Fibroblast of villous mesenchyme (primary cell): ENCODE measurements at regions not wholly inside any gene's neighbourhood (a gene's known extent, or its start where the extent isn't known, plus 50 kb on each side); places are given as distances from the start of the nearest gene placed in this dataset.

Experiments used
- DNase-seq: peaks from one replicate; pipeline ENCODE4 v3.0.0-alpha.2; 2010; ENCODE audit warnings: low read depth
- H3K4me3 ChIP-seq: 2 replicates; pipeline ENCODE4 v1.5.1; 2011; ENCODE audit warnings: low read depth, mild to moderate bottlenecking, low read length
- TF ChIP-seq, protein P1 (sequence below): IDR thresholded peaks from 2 replicates; pipeline ENCODE4 v1.5.1; 2012; ENCODE audit warnings: low read depth, mild to moderate bottlenecking, low read length; ENCODE audit not compliant: insufficient read depth

DNA sequence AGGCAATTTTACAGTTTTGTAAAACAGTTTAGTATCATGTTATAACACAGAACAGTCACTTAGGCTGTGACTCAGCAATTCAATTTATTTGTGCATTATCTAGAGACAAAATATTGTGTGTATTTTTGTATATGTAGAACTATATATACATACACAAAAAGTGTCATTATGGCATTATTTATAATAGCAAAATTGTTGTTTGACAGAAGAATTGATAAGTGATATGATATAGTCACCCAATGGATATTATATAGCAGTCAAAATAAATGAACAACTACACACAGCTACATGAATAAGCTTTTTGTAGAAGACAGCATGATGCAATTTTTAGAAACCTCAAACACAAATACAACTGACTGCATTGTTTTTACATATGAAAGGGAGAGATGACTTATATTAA, 334.0 kb downstream of the TRIB2 start:
- peak; percentile 19 for DNase-seq
- TF ChIP-seq, protein P1, sequence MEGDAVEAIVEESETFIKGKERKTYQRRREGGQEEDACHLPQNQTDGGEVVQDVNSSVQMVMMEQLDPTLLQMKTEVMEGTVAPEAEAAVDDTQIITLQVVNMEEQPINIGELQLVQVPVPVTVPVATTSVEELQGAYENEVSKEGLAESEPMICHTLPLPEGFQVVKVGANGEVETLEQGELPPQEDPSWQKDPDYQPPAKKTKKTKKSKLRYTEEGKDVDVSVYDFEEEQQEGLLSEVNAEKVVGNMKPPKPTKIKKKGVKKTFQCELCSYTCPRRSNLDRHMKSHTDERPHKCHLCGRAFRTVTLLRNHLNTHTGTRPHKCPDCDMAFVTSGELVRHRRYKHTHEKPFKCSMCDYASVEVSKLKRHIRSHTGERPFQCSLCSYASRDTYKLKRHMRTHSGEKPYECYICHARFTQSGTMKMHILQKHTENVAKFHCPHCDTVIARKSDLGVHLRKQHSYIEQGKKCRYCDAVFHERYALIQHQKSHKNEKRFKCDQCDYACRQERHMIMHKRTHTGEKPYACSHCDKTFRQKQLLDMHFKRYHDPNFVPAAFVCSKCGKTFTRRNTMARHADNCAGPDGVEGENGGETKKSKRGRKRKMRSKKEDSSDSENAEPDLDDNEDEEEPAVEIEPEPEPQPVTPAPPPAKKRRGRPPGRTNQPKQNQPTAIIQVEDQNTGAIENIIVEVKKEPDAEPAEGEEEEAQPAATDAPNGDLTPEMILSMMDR = no peak
- H3K4me3 ChIP-seq = no peak overlapping the region

DNA sequence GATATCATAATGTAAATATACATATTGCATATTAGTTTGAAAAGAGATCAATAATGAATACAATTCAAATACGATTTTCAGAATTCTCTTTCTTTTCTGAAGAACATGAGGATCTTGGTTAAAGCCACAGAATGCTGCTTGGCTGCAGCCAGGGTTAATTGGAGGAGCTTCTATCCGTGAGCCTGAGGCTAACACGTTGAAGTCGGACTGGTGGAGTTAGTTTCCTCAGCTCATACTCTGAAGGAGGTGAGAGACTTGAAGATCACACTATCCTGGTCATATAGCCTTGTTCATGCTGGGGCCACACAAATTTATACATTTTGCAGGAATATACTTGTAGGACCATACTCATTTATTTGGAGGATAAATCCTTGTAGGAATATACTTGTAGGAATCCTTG, 335.8 kb downstream of the TRIB2 start:
- no peak for DNase-seq
- TF ChIP-seq, protein P1 = no peak
- H3K4me3 ChIP-seq = no peak overlapping the region

DNA sequence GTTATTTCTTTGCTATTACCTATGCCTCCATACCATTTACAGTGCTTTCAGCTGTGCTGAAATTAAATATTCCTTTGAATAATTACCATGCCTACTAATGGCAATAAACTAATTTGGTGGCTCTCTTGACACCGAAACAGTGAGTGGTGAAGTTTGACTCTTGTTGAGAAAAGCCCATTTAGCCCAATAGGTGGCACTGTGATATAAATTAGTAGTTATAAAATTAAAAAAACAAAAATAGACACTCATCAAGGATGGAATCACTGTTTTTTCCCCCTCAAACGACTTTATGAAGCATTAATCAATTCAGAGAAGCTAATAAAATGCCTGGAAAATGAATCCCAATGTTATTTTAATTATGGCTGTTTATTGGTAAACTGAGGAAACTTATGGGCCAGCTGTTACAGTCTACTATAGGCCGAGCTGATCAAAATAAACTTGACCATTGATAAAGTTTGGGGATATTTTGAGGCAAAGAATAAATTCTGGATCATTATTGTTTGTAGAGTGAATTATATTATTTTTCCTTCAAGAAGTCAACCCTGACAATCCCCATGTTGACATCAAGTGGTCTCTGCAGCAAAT, 339.6 kb downstream of the TRIB2 start:
- H3K4me3 ChIP-seq = no peak overlapping the region
- TF ChIP-seq, protein P1 = peak; percentile 45
- peak; percentile 10 for DNase-seq

DNA sequence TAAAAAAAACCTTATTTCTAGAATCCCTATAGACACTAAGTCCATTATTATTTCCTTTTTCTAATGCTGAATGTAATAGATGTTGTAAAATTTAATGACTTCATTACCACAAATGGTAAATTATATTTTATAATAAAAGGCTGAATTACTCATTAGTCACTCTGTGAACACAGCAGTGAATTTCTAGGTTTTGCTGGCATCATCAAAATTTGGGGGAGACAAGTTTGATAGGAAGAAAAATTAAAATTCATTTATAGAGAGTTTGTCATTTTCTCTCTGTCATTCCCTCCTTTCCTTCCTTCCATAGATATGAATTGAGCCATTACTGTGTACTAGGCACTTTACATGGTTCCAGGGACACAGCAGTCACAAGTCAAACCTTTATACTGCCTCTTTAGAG, 340.9 kb downstream of the TRIB2 start:
- H3K4me3 ChIP-seq = no peak overlapping the region
- no peak for DNase-seq
- TF ChIP-seq, protein P1 = no peak

DNA sequence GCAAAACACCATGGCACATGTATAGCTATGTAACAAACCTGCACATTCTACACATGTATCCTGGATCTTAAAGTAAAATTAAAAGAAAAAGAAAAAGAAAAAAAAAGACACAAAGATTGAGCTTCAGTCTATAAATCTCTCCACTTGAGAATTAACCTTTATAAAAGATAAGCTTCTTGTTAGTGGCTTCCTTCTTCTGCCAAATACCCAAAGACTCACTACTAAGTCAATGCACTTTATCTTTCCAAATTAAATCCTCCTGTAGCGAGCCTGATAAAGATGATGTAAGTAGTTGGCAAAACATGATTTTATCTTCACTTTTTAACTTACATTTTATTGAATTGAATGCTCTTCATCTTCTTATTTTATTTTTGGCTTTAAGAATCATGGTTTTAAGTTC, 349.9 kb downstream of the TRIB2 start:
- TF ChIP-seq, protein P1 = no peak
- no peak overlapping the region for H3K4me3 ChIP-seq
- DNase-seq = no peak

GRCh38 chr2:13067508-13067907, 350.8 kb downstream of the TRIB2 start:
- TF ChIP-seq, protein P1 = no peak
- no peak for DNase-seq
- no peak overlapping the region for H3K4me3 ChIP-seq

DNA sequence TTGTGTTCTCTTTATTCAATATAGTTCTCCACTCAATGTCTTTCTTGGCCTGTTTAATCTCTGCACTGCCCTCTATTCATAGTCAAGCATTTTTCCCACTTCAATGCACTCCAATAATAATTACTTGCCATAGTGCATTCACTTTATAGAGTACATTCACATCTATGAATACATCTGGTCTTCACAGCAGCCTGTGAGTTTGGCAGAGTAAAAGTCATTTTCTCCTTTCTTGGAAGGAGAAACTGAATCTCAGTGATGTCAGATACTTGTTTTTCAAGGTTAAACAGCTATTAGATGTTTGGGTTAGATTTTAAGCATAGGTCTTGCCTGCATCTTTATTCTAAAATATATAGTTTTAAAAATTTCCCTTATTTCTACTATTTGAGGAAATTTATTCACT, 373.2 kb downstream of the TRIB2 start:
- DNase-seq = no peak
- TF ChIP-seq, protein P1 = no peak
- H3K4me3 ChIP-seq = no peak overlapping the region
